H9 (cell line): ENCODE measurements at regions not wholly inside any gene's neighbourhood (a gene's known extent, or its start where the extent isn't known, plus 50 kb on each side); places are given as distances from the start of the nearest gene placed in this dataset.

Experiments used
- DNase-seq: peaks from one replicate; pipeline ENCODE4 v3.0.0-alpha.2; 2017
- H2AFZ ChIP-seq: one replicate; pipeline ENCODE4 v1.6.1; 2013; ENCODE audit warnings: mild to moderate bottlenecking, low read length, control low read depth, moderate library complexity
- H2AK5ac ChIP-seq: 2 replicates; pipeline ENCODE4 v1.6.1; 2013; ENCODE audit warnings: low read length, control low read depth, mixed read lengths; ENCODE audit not compliant: insufficient read length
- H2BK120ac ChIP-seq: one replicate; pipeline ENCODE4 v1.6.1; 2013; ENCODE audit warnings: low read depth, mild to moderate bottlenecking, low read length, control low read depth, inconsistent platforms; ENCODE audit not compliant: poor library complexity, severe bottlenecking
- H2BK12ac ChIP-seq: 2 replicates; pipeline ENCODE4 v1.6.1; 2013; ENCODE audit warnings: low read length, control low read depth, mixed read lengths, low read depth; ENCODE audit not compliant: insufficient read length
- H2BK15ac ChIP-seq: 2 replicates; pipeline ENCODE4 v1.6.1; 2013; ENCODE audit warnings: low read depth, low read length, control low read depth
- H2BK20ac ChIP-seq: one replicate; pipeline ENCODE4 v1.6.1; 2013; ENCODE audit warnings: low read depth, mild to moderate bottlenecking, low read length, control low read depth, inconsistent platforms; ENCODE audit not compliant: poor library complexity, severe bottlenecking
- H2BK5ac ChIP-seq: 2 replicates; pipeline ENCODE4 v1.6.1; 2013; ENCODE audit warnings: low read length, control low read depth, mixed read lengths; ENCODE audit not compliant: insufficient read length
- H3K14ac ChIP-seq: 2 replicates; pipeline ENCODE4 v1.6.1; 2013; ENCODE audit warnings: low read length, control low read depth; ENCODE audit not compliant: insufficient read depth
- H3K18ac ChIP-seq: 2 replicates; pipeline ENCODE4 v1.6.1; 2013; ENCODE audit warnings: low read depth, mild to moderate bottlenecking, mixed read lengths, low read length, control low read depth; ENCODE audit not compliant: insufficient read length
- H3K23ac ChIP-seq: 2 replicates; pipeline ENCODE4 v1.6.1; 2013; ENCODE audit warnings: low read length, control low read depth, mixed read lengths, low read depth; ENCODE audit not compliant: insufficient read length
- H3K23me2 ChIP-seq: 2 replicates; pipeline ENCODE4 v1.6.1; 2013; ENCODE audit warnings: low read depth, mild to moderate bottlenecking, mixed read lengths, low read length, control low read depth; ENCODE audit not compliant: insufficient read length, poor library complexity, severe bottlenecking
- H3K27ac ChIP-seq: 2 replicates; pipeline ENCODE4 v1.5.1; 2013; ENCODE audit warnings: low read length, control low read depth, mixed read lengths, low read depth; ENCODE audit not compliant: insufficient read length
- H3K27me3 ChIP-seq: 2 replicates; pipeline ENCODE4 v1.6.1; 2013; ENCODE audit warnings: low read length, control low read depth, inconsistent platforms; ENCODE audit not compliant: insufficient read depth
- H3K4ac ChIP-seq: 2 replicates; pipeline ENCODE4 v1.6.1; 2013; ENCODE audit warnings: low read depth, mild to moderate bottlenecking, control low read depth, inconsistent platforms, low read length, moderate library complexity
- H3K4me1 ChIP-seq: 2 replicates; pipeline ENCODE4 v1.6.1; 2013; ENCODE audit warnings: low read length, control low read depth, inconsistent platforms; ENCODE audit not compliant: insufficient read depth
- H3K4me2 ChIP-seq: 2 replicates; pipeline ENCODE4 v1.6.1; 2013; ENCODE audit warnings: low read length, control low read depth, mixed read lengths; ENCODE audit not compliant: insufficient read length, insufficient read depth
- H3K56ac ChIP-seq: 2 replicates; pipeline ENCODE4 v1.6.1; 2013; ENCODE audit warnings: low read depth, mild to moderate bottlenecking, mixed read lengths, low read length, control low read depth; ENCODE audit not compliant: insufficient read length
- H3K79me1 ChIP-seq: 2 replicates; pipeline ENCODE4 v1.6.1; 2013; ENCODE audit warnings: low read depth, mild to moderate bottlenecking, moderate library complexity, low read length, control low read depth, inconsistent platforms; ENCODE audit not compliant: insufficient read depth, poor library complexity, severe bottlenecking
- H3K79me2 ChIP-seq: 2 replicates; pipeline ENCODE4 v1.6.1; 2013; ENCODE audit warnings: low read length, control low read depth, inconsistent platforms; ENCODE audit not compliant: insufficient read depth
- H3K9ac ChIP-seq: 2 replicates; pipeline ENCODE4 v1.6.1; 2013; ENCODE audit warnings: low read length, control low read depth, mixed read lengths; ENCODE audit not compliant: insufficient read length; ENCODE audit errors: extremely low read depth
- H3K9me3 ChIP-seq: one replicate; pipeline ENCODE4 v1.6.1; 2013; ENCODE audit warnings: low read depth, low read length, inconsistent platforms; ENCODE audit not compliant: control insufficient read depth
- H3T11ph ChIP-seq: one replicate; pipeline ENCODE4 v1.6.1; 2013; ENCODE audit warnings: mild to moderate bottlenecking, low read length, control low read depth, inconsistent platforms
- H4K20me1 ChIP-seq: one replicate; pipeline ENCODE4 v1.6.1; 2013; ENCODE audit not compliant: control insufficient read depth, insufficient read length, insufficient read depth
- H4K5ac ChIP-seq: 2 replicates; pipeline ENCODE4 v1.6.1; 2013; ENCODE audit warnings: low read depth, mild to moderate bottlenecking, mixed read lengths, low read length, control low read depth; ENCODE audit not compliant: insufficient read length
- H4K8ac ChIP-seq: replicated peaks from 2 replicates; pipeline ENCODE4 v1.6.1; 2013; ENCODE audit warnings: low read length, control low read depth, mixed read lengths, low read depth; ENCODE audit not compliant: insufficient read length
- H4K91ac ChIP-seq: 2 replicates; pipeline ENCODE4 v1.6.1; 2013; ENCODE audit warnings: low read depth, mild to moderate bottlenecking, moderate library complexity, mixed read lengths, low read length, control low read depth; ENCODE audit not compliant: insufficient read length
- H3K27ac Mint-ChIP-seq, 3 experiments: 2 replicates in 2 of 3; 3 replicates in 1 of 3; pipeline ENCODE4 v1.8.0; 2020 to 2021; ENCODE audit warnings: mixed read lengths in 3 of 3, mild to moderate bottlenecking in 1 of 3, moderate library complexity in 1 of 3
- H3K27me3 Mint-ChIP-seq: 2 replicates; pipeline ENCODE4 v1.8.0; 2021; ENCODE audit warnings: low read depth, mild to moderate bottlenecking, moderate library complexity, mixed read lengths
- H3K36me3 Mint-ChIP-seq, 3 experiments: 2 replicates in 2 of 3; 3 replicates in 1 of 3; pipeline ENCODE4 v1.8.0; 2020 to 2021; ENCODE audit warnings: low read depth in 3 of 3, mixed read lengths in 3 of 3; ENCODE audit not compliant: insufficient read depth in 1 of 3
- H3K4me1 Mint-ChIP-seq, 2 experiments: 2 replicates each; pipeline ENCODE4 v1.8.0; 2020; ENCODE audit warnings: mixed read lengths in 2 of 2
- H3K4me3 Mint-ChIP-seq, 2 experiments: 2 replicates in 1 of 2; 3 replicates in 1 of 2; pipeline ENCODE4 v1.8.0; 2020 to 2021; ENCODE audit warnings: mild to moderate bottlenecking in 2 of 2, mixed read lengths in 2 of 2, moderate library complexity in 1 of 2
- H3K9me3 Mint-ChIP-seq, 2 experiments: 2 replicates in 1 of 2; 3 replicates in 1 of 2; pipeline ENCODE4 v1.8.0; 2020; ENCODE audit warnings: mild to moderate bottlenecking in 2 of 2, mixed read lengths in 2 of 2, moderate library complexity in 1 of 2
- WGBS: extraction: QIAGEN DNeasy Blood & Tissue Kit; methylation state at CpG from one replicate; pipeline ENCODE4 v1.1.7; 2013; ENCODE audit warnings: missing lambda C conversion rate, low lambda C conversion rate, mixed read lengths; ENCODE audit not compliant: insufficient read length; ENCODE audit errors: extremely low coverage; 5-methylcytosine and 5-hydroxymethylcytosine counted together
- TF ChIP-seq, protein P1 (sequence below): fragments of 200-600 bp; sonication (generic); conservative IDR thresholded peaks from 3 replicates; pipeline ENCODE4 v1.8.0; 2021; ENCODE audit warnings: antibody characterized with exemption, mild to moderate bottlenecking

DNA sequence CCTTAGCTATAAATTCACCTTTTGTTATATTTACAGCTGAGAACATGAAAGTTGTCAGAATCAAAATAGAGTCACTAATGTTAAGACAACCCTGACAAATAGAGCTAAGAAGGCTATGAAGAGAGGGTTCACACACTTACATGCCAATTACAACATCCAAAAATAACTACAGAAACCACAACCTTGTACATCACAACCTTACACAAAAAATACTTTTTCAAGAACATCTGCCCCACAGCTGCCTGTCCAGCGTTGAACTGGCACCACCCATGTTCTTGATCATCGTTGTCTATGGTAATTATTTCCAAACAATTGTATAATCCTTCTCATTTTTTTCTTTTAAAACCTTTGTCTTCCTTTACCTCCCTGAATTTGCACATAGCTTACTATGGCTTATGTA lies 231.2 kb upstream of the FKBP1C start:
- peaks cover 0 to 3% (median 0%) of the 10 kb centered on the region in 3 experiments; a peak in 1 of 7 replicates for H3K36me3 Mint-ChIP-seq
- H3K27ac Mint-ChIP-seq: no peak overlapping the region
- Histone ChIP-seq H2AFZ (no peak overlapping the region), H4K5ac (no peak overlapping the region), H4K20me1 (no peaks in the 10 kb centered on the region), H3K9me3 (no peaks in the 10 kb centered on the region), H3K18ac (no peak overlapping the region), H2BK120ac (no peak overlapping the region), H3K23me2 (no peaks in the 10 kb centered on the region), H2BK20ac (no peak overlapping the region), H4K91ac (no peak overlapping the region), H3K79me2 (no peaks in the 10 kb centered on the region), H2BK12ac (no peak overlapping the region), H2BK5ac (no peak overlapping the region), H3K27me3 (no peaks in the 10 kb centered on the region), H3K14ac (no peak overlapping the region), H4K8ac (no peak overlapping the region), H3K23ac (no peak overlapping the region), H3K4ac (no peak overlapping the region), H3K56ac (no peak overlapping the region), H3K4me2 (no peak overlapping the region), H2BK15ac (no peak overlapping the region), H3K9ac (no peak overlapping the region), H3T11ph (no peak overlapping the region), H3K79me1 (no peaks in the 10 kb centered on the region), H3K4me1 (no peaks in the 10 kb centered on the region), H2AK5ac (no peak overlapping the region), H3K27ac (no peak overlapping the region)
- H3K4me1 Mint-ChIP-seq: no peaks in the 10 kb centered on the region
- DNase-seq: no peak
- no CpG with 5 or more reads among the region's 2 CpGs for WGBS
- TF ChIP-seq, protein P1, sequence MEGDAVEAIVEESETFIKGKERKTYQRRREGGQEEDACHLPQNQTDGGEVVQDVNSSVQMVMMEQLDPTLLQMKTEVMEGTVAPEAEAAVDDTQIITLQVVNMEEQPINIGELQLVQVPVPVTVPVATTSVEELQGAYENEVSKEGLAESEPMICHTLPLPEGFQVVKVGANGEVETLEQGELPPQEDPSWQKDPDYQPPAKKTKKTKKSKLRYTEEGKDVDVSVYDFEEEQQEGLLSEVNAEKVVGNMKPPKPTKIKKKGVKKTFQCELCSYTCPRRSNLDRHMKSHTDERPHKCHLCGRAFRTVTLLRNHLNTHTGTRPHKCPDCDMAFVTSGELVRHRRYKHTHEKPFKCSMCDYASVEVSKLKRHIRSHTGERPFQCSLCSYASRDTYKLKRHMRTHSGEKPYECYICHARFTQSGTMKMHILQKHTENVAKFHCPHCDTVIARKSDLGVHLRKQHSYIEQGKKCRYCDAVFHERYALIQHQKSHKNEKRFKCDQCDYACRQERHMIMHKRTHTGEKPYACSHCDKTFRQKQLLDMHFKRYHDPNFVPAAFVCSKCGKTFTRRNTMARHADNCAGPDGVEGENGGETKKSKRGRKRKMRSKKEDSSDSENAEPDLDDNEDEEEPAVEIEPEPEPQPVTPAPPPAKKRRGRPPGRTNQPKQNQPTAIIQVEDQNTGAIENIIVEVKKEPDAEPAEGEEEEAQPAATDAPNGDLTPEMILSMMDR: no peak
- H3K27me3 Mint-ChIP-seq: no peaks in the 10 kb centered on the region
- no peak overlapping the region for H3K4me3 Mint-ChIP-seq
- peaks cover 0 to 2% of the 10 kb centered on the region in 2 experiments; a peak in 1 of 5 replicates for H3K9me3 Mint-ChIP-seq
